NCI-H82 (cell line): ENCODE measurements at regions not wholly inside any gene's neighbourhood (a gene's known extent, or its start where the extent isn't known, plus 50 kb on each side); places are given as distances from the start of the nearest gene placed in this dataset.
A peak's percentile ranks its signal among the peaks of the same experiment; 100 is the strongest.

Experiments
- DNase-seq: peaks from one replicate; lab custom pipeline; 2025; lab: John Stamatoyannopoulos, UW

DNA sequence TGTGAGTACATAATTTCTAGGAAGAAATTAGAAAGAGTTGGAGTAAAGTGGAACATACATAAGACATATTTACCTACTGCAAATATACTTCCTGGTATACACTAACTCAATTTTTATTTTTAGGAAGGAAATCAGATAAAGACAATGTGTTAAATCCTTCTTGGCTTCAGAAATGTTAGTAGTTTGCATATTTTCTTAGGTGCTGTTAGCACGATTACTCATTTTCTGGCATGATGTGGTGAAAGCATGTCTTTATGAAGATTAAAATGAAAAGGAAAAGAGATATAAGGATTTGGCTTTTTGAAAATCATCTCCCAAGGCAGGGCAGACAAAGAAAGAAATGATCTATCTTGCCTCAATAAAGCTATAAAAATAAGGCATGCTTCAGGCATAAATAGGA is 287.6 kb upstream of the E2F7 start:
- DNase-seq, result no peak

DNA sequence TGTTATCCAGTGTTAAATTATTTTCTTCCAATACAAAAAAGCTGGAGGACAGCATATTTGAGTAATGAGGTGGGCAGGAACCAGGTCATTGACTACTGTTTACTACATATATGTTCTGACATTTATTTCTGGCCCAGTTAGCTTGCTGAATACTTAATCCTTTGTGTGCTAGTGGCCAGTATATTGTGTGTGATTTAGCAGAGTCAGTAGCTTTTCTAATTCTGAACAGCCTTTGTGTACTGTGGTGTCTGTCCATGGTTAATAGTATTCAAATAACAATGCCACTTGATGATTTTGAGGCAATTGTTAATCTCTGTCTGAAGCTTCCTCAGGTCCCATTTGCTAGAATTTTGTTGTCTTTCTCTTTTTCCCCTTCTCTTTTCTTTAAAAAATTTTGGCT is 286.5 kb upstream of the E2F7 start:
- no peak for DNase-seq

- DNase-seq, result no peak
Observed at GRCh38 chr12:77349689-77350370, 284.5 kb upstream of the E2F7 start.

DNA sequence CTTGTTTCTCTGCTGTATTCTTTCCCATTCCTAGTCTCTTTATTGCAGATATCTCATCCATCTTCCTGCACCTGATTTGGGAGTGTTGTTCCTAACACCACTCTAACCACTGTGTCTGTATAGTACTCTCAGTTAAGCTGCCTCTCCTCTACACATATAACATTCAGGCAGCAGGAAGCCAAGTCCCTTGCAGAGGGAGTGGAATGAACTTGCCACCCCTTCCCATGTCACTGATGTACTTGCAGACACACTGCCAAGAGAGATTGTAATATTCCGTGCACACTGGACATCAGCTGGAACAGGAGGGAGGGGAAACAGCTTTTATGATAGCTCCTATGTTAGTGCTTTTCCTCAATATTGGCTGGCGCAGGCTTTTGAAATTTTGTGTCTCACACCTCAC is 281.6 kb upstream of the E2F7 start:
- DNase-seq, result no peak

DNA sequence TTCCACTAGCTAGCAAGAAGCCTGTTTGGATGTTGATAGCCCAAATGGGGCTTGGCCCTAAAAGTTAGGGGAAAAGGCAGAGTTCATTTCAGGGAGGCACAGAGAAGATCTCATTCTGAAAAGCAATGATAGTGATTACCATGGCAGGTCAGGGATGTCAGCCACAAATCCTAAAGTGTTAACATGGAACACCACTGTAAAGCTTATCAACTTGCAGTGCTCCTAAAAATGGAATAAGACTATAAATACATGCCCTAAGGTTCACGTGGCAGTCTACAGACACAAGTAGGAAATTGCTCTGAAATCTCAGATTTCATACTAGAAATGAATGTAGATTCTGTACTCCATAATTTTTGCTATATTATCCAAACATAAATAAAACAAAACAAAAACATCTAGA is 280.0 kb upstream of the E2F7 start:
- no peak for DNase-seq

DNA sequence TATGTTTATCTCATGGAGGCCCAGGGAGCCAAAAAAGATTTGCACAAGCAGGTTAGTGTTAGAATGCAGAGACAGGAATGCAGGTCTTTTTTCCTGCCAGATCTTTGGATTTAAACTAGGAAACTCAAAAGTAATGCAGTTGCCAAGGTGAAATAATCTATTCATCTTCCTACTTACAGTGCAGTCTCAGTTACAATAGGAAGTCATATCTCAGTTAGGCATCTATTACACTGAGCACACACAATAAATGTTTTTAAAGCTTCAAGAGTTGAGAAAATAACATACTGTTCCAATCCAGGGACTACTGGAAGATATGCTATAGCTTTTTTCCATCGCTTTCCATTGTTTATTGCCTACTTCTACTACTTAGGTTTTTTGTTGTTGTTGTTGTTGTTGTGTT is 279.3 kb upstream of the E2F7 start:
- DNase-seq, result no peak

DNA sequence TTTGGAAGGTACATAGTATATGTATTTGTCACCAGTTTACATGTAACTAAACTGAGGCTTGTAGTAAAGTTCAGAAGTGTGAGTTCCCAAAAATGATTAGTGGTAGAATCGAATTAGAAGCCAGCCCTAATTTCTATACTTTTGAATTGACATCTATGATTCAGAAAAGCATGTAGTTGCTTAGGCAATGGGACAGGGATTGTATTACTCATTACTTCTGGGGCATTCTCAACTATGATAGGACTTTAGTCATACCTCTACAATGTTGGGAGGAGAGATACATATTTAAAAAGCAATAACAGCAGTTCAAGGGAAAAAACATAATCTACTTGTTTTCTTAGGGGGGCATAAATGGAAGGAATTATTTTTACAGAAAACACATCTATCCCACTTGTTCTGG is 277.9 kb upstream of the E2F7 start:
- DNase-seq, result no peak

GRCh38 chr12:77342253-77342652 is 276.9 kb upstream of the E2F7 start:
- no peak for DNase-seq

DNA sequence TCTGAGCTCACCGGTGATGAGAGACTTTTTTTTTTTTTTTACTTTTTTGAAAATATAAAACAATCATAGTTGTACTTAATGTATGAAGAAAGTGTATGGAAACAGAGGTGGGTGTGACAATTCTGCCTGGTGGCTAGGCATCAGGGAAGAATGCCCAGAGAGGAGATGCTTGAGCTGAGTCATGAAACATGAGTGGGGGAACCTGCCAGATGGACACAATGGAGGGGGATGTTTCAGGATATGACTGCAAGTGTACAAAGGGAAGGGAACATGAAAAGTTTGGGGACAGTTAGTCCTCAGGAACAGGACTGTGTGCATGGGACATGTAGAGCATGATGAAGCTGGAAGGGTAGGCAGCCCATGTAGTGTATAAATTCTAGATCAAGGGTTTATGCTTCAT is 274.2 kb upstream of the E2F7 start:
- DNase-seq, result no peak

DNA sequence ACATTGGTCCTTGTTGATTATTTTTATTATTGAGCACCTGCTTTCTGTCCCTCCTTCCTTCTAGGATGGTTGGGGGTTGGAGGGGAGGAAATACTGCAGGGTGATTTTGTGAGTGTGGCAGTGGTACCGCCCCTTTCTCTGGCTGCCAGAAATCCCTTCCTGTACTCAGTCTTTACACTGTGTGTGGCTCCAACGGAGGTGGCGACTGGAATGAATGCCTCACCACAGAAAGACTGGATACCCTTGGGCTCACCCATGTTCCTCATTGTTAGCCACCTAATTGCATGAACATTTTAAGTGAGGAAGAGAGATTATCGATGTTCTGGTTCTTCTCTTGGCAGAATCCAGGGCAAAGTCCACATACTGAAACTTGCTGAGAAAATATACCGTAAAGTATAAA is 272.0 kb upstream of the E2F7 start:
- no peak for DNase-seq

DNA sequence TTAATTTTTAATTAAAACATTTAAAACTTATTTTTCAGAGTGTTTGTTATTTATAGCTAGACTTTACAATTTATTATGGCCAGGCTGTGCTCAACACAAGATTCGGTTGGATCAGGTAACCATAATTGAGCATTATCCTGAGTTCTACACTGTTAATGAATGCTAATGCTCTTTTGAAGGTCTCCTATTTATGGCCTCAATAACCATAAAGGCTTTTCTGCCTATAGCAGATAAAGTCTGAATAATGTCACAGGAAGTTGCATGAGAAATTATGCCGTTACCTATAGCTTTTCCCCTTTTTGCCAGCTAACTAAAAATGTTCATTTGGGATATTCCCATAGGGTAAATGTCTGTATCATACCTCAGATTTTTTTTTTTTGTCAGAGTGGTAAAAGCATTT is 269.4 kb upstream of the E2F7 start:
- DNase-seq, result no peak

DNA sequence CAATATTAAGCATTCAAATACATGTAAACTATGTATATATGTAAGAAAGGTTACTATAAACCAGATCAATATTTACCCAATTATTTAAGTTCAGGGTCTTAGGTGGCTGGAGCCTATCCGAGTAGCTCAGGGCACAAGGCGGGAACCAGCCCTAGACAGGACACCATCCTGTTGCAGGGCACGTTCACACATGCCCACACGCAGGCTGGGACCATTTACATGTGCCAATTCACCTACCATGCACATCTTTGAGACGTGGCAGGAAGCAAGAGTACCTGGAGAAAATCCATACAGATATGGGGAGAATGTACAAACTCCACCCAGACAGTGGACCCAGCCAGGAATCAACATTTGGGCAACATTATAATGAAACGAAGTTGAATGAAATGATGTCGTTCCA is 263.0 kb upstream of the E2F7 start:
- no peak for DNase-seq

GRCh38 chr12:77325511-77326236 is 260.3 kb upstream of the E2F7 start:
- peak; percentile 24 for DNase-seq

- peak; percentile 86 for DNase-seq
Observed at GRCh38 chr12:77324763-77325468, 259.5 kb upstream of the E2F7 start.

- DNase-seq, result no peak
Observed at GRCh38 chr12:77324416-77324762, 259.0 kb upstream of the E2F7 start.

DNA sequence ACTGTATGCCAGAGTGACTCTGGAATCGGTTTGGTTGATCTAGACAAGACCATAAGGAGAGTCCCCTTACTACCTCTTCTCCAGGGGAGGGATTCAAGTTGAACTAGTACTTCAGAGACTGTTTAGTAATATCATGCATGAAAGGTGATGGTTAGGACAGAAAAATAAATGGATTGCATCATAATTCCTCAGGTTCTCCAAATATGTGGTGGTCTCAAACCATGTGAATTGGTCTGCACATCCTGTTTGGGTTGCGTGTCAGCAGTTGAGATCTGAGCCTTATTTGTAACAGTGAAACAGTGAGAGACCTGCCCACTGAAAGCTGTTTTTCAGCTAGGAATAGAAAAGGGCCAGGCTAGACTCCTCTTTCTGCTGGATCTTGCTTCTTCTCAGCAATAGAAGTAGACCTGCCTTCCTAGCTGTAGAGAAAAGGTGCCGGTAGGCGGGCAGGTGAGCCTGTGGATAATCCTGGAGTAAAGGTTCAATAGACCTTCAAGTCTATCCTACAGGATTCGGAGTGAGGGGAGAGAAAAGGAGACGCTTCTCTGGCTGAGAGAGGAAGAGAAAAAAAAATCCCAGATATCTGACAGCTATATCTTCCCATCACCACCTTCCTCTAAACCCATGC is 258.5 kb upstream of the E2F7 start:
- no peak for DNase-seq

DNA sequence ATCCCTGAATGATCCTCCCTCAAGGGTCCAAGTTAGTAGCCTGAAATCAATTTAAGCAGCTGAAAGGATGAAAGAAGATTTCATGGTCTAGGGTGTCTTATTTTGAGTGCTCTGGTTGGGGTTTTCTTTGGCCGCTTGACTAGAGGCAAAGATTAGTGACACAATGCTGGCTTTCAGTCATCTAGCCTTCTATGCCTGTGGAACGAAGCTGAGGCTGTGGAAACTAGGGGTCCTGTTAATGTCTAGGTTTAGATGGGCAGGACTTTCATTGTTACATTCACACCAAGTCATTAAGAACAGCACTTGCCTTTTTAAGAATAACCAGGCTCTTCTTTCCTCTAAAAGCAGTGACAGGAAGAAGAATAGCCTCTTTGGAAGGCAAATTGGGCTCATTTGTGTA is 253.8 kb upstream of the E2F7 start:
- DNase-seq, result no peak

DNA sequence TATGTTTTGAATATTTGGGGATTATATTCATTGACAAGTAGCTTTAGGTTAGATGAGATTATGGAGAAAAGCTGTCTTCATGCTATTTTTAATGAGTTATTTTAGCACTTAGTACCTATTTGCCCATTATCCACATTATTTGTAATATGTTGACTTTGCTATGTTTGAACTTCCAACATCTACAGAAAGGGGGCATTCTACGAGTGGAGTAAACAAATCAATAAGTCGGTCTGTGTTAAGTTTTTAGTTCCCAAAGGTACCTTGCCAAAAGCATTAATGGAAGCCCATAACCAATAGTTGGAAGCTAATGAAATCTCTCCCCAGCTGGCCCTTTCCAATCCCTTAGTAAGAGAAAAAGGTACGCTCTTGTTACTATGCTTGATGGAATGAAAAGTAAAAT is 250.0 kb upstream of the E2F7 start:
- no peak for DNase-seq

DNA sequence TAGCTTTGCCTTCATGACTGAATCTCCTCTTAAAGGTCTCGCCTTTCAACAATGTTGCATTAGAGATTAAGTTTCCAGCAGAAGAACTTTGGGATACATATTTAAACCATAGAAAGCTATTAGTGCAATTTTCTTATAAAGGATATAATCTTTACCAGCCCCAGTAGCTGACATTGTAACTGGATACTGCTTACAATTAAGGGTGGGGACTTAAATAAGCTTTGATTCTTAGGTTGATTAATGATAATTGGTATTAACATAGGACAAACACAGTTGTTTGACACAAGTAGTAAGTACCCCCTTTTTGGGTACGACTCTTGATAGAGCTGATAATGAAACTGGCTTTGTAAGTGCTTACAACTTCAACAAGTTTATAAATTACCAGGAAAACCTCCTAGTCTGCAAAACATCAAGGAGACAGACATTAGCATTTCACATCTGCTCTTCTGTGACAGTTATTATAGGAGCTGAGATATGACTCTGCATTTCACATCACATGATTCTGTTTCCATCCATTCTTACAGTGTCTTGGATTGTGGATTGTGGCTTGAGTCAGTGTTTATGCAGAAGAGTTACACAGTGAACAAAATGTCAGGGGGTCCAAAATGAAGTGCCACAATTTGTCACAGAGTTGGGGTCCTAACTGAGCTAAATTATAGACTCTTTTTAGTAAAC is 249.1 kb upstream of the E2F7 start:
- DNase-seq, result peak; percentile 15

GRCh38 chr12:77308056-77308455 is 242.7 kb upstream of the E2F7 start:
- no peak for DNase-seq

DNA sequence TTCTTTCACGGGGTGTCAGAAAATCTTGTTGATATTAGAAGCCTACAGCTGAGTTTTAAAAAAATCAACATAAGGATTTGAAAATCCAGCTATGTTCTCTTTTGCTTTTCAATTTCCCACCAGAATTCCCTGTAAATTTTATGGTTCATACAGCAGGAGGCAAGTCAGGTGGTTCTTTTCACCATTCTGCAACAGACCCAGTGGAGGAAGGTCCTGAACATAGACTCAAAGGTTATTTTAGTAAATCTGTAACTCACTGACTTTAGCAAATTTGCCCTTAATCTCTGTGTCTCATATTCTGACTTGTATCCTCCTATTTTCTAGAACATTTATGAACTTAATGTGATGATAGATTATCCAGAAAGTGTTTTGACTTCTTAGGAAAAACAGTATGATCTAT is 235.4 kb upstream of the E2F7 start:
- no peak for DNase-seq

DNA sequence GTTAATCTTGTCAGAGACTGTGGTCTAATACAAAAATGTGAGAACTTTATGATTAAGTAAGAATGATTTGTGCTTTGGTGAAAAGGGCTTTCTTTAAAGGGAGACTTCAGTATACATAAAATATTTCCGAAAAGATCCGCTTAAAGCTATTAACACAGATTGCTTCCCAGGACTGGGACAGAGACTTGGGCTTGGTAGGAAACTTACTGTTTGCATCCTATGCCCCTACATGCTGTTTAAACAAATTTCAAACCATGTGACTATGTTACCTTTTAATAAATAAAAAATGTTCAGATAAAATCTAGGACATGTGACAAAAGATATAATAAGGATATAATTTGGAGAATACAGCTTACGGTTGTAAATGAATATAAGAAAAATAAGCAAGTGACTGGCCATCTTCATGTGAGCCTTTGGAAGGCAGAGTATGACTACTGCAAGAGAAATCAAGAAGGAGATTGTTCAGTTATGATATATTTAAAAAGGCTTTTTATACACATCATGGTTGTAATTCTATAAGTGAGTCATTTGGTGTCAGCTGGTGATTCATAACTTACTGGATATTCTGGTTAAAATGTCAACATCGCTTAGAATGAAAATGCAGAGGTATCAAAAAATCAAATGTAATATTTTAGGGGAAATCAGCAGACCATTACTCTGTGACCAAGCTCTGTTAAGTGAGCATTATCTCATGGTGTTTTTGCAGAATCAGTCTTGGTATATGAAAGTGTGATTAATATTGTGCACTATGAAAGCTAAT is 234.7 kb upstream of the E2F7 start:
- DNase-seq, result no peak
